PC-9 (cell line): ENCODE measurements at regions not wholly inside any gene's neighbourhood (a gene's known extent, or its start where the extent isn't known, plus 50 kb on each side); places are given as distances from the start of the nearest gene placed in this dataset.

Experiments used
- CTCF ChIP-seq: fragments of 200-600 bp; sonication (generic); conservative IDR thresholded peaks from 2 replicates; pipeline ENCODE4 v1.6.1; 2017; ENCODE audit warnings: mixed run types, antibody characterized with exemption, mild to moderate bottlenecking, moderate library complexity
- EZH2 ChIP-seq: fragments of 200-600 bp; sonication (generic); IDR thresholded peaks from 2 replicates; pipeline ENCODE4 v1.8.0; 2017; ENCODE audit warnings: antibody characterized with exemption, low read depth

GRCh38 chr3:132124651-132125284, 90.0 kb upstream of the CPNE4 start:
- no peak for TF ChIP-seq CTCF
- TF ChIP-seq EZH2: no peak
